Thyroid gland (tissue), 4 donors: ENCODE measurements at regions not wholly inside any gene's neighbourhood (a gene's known extent, or its start where the extent isn't known, plus 50 kb on each side); places are given as distances from the start of the nearest gene placed in this dataset.

Experiments
- DNase-seq, 2 donors: peaks; one replicate each; pipeline ENCODE4 v3.0.0-alpha.2; 2019
- H3K27ac ChIP-seq, 3 donors: fragments of 200-600 bp; sonication (generic); 1 replicate in 2 of 3; 2 replicates in 1 of 3; pipeline ENCODE4 v1.5.1; 2016 to 2019; ENCODE audit warnings: mild to moderate bottlenecking in 1 of 3, moderate library complexity in 1 of 3
- H3K27me3 ChIP-seq: fragments of 200-600 bp; sonication (generic); one replicate; pipeline ENCODE4 v1.5.1; 2019
- H3K36me3 ChIP-seq, 2 donors: fragments of 200-600 bp; sonication (generic); one replicate each; pipeline ENCODE4 v1.5.1; 2016 to 2019
- H3K4me1 ChIP-seq, 2 donors: fragments of 200-600 bp; sonication (generic); one replicate each; pipeline ENCODE4 v1.5.1; 2017 to 2019
- H3K4me3 ChIP-seq, 3 donors: fragments of 200-600 bp; sonication (generic); replicated peaks in 1 of 3; 1 replicate in 2 of 3; 2 replicates in 1 of 3; pipeline ENCODE4 v1.5.1; 2016; ENCODE audit warnings: mild to moderate bottlenecking in 1 of 3
- H3K9me3 ChIP-seq: fragments of 200-600 bp; sonication (generic); one replicate; pipeline ENCODE4 v1.5.1; 2017
- POLR2A ChIP-seq, 2 donors: fragments of 450-650 bp; IDR thresholded peaks; one replicate each; pipeline ENCODE4 v1.6.1; 2017; ENCODE audit warnings: antibody characterized with exemption in 2 of 2, mild to moderate bottlenecking in 2 of 2, moderate library complexity in 1 of 2
- whole genome bisulfite sequencing, 2 donors: methylation state at CpG; one replicate each; pipeline ENCODE4 v1.1.5; 2017; 5-methylcytosine and 5-hydroxymethylcytosine counted together
- intact Hi-C: fragments of 100-400 bp; cut with DNase I; formaldehyde crosslinking; loops from one replicate; pipeline ENCODE4 v1.15.1; 2023
- TF ChIP-seq, protein P1 (sequence below), 6 experiments: fragments of 200-600 bp in 3 of 6; fragments of 450-650 bp in 3 of 6; sonication (generic) in 3 of 6; IDR thresholded peaks; one replicate each; pipeline ENCODE4 v1.5.1; 2016 to 2019; ENCODE audit warnings: antibody characterized with exemption in 6 of 6, mild to moderate bottlenecking in 2 of 6, inconsistent platforms in 1 of 6, moderate library complexity in 1 of 6

DNA sequence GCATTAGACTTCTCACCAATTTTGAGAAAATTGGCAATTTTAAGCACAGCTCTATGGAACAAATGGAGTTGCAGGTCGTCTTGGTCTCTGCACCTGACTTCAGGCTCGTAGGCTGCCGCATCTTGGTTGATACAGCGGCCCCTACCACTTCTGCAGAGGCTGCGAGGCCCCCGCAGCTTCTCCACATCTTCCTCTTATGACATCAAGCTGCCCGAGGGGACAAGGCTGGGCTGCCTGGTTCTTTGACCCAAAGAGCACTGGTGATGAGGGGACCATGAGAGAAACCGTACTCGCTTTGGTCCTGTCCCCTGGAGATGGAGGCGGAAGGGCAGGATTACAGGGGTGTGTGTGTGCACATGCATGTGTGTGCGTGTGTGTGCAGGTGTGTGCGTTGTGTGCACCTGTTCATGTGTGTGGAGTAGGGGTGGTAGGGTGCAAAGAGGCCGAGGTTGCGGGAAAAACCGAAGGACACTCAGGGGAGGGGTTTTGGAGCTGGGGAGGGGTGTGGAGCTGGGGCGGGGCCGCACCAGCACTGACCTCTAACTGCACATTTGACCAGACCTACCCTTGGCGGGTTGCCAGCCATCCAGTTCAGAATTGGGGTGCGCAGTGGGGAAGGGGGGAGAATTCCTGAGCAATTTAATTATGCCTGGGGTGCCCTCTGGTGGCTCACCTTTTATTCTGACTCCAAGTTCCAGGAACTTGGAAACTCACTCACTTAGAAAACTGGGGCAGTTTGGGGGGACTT is 65.1 kb upstream of the ARHGEF7 start:
- peak; percentile 11 for DNase-seq
- no peaks in the 10 kb centered on the region for H3K9me3 ChIP-seq
- H3K27ac ChIP-seq = no peak overlapping the region
- H3K4me3 ChIP-seq = no peak overlapping the region
- WGBS, 2 donors = 79 to 80% methylated on average over 17 to 19 of the region's 19 CpGs
- TF ChIP-seq, protein P1, sequence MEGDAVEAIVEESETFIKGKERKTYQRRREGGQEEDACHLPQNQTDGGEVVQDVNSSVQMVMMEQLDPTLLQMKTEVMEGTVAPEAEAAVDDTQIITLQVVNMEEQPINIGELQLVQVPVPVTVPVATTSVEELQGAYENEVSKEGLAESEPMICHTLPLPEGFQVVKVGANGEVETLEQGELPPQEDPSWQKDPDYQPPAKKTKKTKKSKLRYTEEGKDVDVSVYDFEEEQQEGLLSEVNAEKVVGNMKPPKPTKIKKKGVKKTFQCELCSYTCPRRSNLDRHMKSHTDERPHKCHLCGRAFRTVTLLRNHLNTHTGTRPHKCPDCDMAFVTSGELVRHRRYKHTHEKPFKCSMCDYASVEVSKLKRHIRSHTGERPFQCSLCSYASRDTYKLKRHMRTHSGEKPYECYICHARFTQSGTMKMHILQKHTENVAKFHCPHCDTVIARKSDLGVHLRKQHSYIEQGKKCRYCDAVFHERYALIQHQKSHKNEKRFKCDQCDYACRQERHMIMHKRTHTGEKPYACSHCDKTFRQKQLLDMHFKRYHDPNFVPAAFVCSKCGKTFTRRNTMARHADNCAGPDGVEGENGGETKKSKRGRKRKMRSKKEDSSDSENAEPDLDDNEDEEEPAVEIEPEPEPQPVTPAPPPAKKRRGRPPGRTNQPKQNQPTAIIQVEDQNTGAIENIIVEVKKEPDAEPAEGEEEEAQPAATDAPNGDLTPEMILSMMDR (IDR thresholded peaks at IDR 0.05) = peak in 2 of 6 experiments; percentile 15 to 35
- TF ChIP-seq POLR2A (IDR thresholded peaks at IDR 0.05) = no peak
- H3K27me3 ChIP-seq = no peaks in the 10 kb centered on the region
- no peaks in the 10 kb centered on the region for H3K4me1 ChIP-seq
- no peaks in the 10 kb centered on the region for H3K36me3 ChIP-seq
- intact Hi-C loops = no loop called here

DNA sequence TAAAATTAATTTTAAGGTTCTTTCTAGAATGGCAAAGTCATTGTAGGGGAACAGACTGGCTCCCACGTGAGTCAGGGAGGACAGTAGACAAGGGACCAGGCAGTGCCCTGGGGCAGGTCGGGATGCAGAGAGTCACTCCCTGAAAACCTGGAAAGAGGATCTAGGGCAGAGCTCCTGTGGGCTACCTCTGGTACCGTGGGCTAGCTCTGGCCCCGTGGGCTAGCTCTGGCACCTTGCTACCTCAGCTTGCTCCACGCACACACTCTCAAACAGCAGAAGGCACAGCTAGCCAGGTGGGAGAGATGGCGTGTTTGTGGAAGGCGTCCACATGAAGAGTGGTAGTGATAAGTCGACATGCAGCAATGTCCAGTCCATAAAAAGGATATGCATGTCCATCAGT is 66.7 kb upstream of the ARHGEF7 start:
- Histone ChIP-seq H3K4me3 (no peak overlapping the region), H3K9me3 (no peaks in the 10 kb centered on the region), H3K4me1 (no peaks in the 10 kb centered on the region), H3K27ac (no peak overlapping the region), H3K36me3 (no peaks in the 10 kb centered on the region), H3K27me3 (no peaks in the 10 kb centered on the region)
- intact Hi-C loops = no loop called here
- TF ChIP-seq POLR2A (IDR thresholded peaks at IDR 0.05) = no peak
- TF ChIP-seq, protein P1 (IDR thresholded peaks at IDR 0.05) = no peak
- DNase-seq = no peak
- 87 to 90% methylated on average over 8 of the region's 8 CpGs for WGBS, 2 donors

DNA sequence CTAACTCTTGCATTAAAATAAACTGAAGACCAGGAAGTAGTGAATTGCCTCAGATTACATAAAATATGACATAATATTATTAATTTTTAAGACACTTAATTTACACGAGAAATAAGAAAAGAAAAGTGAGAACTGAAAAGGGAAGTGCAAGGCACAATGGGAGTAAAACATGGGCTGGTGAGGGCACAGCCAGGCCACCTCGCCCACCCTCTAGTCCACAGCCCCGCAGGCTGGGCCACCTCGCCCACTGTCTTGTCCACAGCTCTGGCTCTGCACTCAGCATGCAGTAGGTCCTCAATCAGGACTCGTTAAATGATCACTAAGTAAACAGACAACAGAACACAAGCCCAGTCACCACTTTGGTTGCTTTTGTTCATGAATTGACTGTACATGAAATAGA is 67.8 kb upstream of the ARHGEF7 start:
- H3K9me3 ChIP-seq = no peaks in the 10 kb centered on the region
- H3K36me3 ChIP-seq = no peaks in the 10 kb centered on the region
- intact Hi-C loops = no loop called here
- no peak overlapping the region for H3K4me3 ChIP-seq
- H3K4me1 ChIP-seq = no peaks in the 10 kb centered on the region
- WGBS, 2 donors = 68 to 75% methylated on average over 5 of the region's 5 CpGs
- no peak for DNase-seq
- H3K27ac ChIP-seq = no peak overlapping the region
- TF ChIP-seq, protein P1 (IDR thresholded peaks at IDR 0.05) = no peak
- no peak for TF ChIP-seq POLR2A (IDR thresholded peaks at IDR 0.05)
- H3K27me3 ChIP-seq = no peaks in the 10 kb centered on the region

DNA sequence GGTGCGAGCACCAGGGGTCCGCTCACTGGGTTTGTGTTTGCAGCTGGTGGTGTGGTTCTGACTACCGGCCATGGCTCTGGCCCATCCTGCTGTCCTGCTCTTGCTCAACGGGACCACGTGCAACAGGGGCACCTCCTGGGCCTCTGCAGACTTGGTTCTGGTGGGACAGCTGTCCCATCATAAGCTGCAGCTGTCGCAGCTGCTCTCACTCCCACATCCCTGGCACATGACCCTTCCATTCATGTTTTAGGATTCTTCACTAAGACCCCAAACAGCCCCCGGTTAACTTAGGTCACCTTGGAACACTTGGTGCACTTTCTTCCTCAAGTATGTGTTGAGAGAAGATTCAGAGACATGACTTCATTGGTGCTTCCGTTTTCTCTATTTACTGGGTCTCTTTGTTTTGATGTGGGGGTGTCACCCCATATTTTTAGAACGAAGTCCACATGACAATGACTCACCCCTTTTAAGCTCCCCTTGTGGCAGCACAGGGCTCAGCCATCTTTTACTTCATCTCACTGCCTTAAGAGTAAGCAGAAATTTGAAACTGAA is 68.4 kb upstream of the ARHGEF7 start:
- no peak for DNase-seq
- TF ChIP-seq POLR2A (IDR thresholded peaks at IDR 0.05) = no peak
- TF ChIP-seq, protein P1 (IDR thresholded peaks at IDR 0.05) = no peak
- Histone ChIP-seq H3K4me3 (no peak overlapping the region), H3K27ac (no peak overlapping the region), H3K36me3 (no peaks in the 10 kb centered on the region), H3K9me3 (no peaks in the 10 kb centered on the region), H3K4me1 (no peaks in the 10 kb centered on the region), H3K27me3 (no peaks in the 10 kb centered on the region)
- intact Hi-C loops = no loop called here
- WGBS, 2 donors = 82 to 88% methylated on average over 9 of the region's 9 CpGs

DNA sequence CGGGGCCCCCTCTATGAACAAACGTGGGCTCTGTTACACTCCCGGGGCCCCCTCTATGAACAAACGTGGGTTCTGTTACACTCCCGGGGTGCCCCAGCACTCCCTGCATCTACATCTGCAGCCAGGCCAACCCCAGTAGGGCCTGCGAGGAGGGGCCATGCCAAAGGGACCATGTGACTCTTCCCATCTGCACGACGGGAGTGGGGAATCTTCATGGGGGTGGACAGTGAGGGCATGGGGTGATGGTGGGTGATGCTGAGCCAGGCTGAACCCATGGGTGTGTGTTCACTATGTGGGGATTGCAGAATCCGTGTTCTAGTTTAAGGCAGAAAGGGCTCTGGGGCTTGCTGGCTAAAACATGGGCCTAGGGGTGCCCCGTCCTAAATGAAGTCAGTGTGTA is 69.9 kb upstream of the ARHGEF7 start:
- Histone ChIP-seq H3K9me3 (no peaks in the 10 kb centered on the region), H3K4me1 (no peaks in the 10 kb centered on the region), H3K27ac (no peak overlapping the region), H3K36me3 (no peaks in the 10 kb centered on the region), H3K4me3 (no peak overlapping the region), H3K27me3 (no peaks in the 10 kb centered on the region)
- TF ChIP-seq POLR2A (IDR thresholded peaks at IDR 0.05) = no peak
- TF ChIP-seq, protein P1 (IDR thresholded peaks at IDR 0.05) = no peak
- DNase-seq = no peak
- 92 to 93% methylated on average over 6 to 9 of the region's 10 CpGs for WGBS, 2 donors
- intact Hi-C loops = no loop called here
